GM12878 (cell line): ENCODE measurements at regions not wholly inside any gene's neighbourhood (a gene's known extent, or its start where the extent isn't known, plus 50 kb on each side); places are given as distances from the start of the nearest gene placed in this dataset.

Experiments used
- ATAC-seq: fragments of 200-7000 bp; cut with Tn5 transposase; 3 replicates; pipeline ENCODE4 v1.9.1; 2020; ENCODE audit warnings: mild to moderate bottlenecking, moderate library complexity
- BruUV-seq: library from RNA; stranded (reverse); fragments of 400-500 nt; replicated peaks from 2 replicates; lab custom pipeline; 2021; lab: Mats Ljungman, UMichigan
- CTCF ChIA-PET: fragments of 300-600 bp; sonication (Branson Sonifier 250); formaldehyde crosslinking; extraction: SDS; loops from one replicate; lab custom pipeline; 2021; ENCODE audit warnings: inconsistent platforms; lab: Yijun Ruan, JAX
- POLR2A ChIA-PET: fragments of 350-600 bp; formaldehyde crosslinking; extraction: SDS; loops from one replicate; lab custom pipeline; 2021; ENCODE audit warnings: inconsistent platforms; lab: Charles Lee
- RAD21 ChIA-PET: fragments of 300-600 bp; sonication (Branson Sonifier 250); formaldehyde crosslinking; loops from one replicate; lab custom pipeline; 2023; ENCODE audit warnings: antibody characterized with exemption; ENCODE audit not compliant: unreplicated experiment; lab: Charles Lee
- SMC1A ChIA-PET: fragments of 300-600 bp; sonication (Branson Sonifier 250); formaldehyde crosslinking; loops from one replicate; lab custom pipeline; 2023; ENCODE audit not compliant: unreplicated experiment, uncharacterized antibody; lab: Charles Lee
- DNase-seq: peaks from one replicate; pipeline ENCODE4 v3.0.0-alpha.2; 2011; ENCODE audit warnings: low read depth, low spot score
- FAIRE-seq: peaks from 3 replicates; lab custom pipeline; 2011; peaks lifted over from hg19 to GRCh38; lab: Jason Lieb, UNC
- H2AFZ ChIP-seq: 2 replicates; pipeline ENCODE4 v1.6.0; 2011; ENCODE audit warnings: low read depth, low read length, control low read depth; ENCODE audit not compliant: control insufficient read depth
- H3K27ac ChIP-seq: 2 replicates; pipeline ENCODE4 v1.5.1; 2011; ENCODE audit warnings: control low read depth; ENCODE audit not compliant: control insufficient read depth, insufficient read depth
- H3K27me3 ChIP-seq, 2 experiments: replicated peaks in 1 of 2; 2 replicates each; pipeline versions ENCODE4 v1.6.0 to v1.6.1; 2011; ENCODE audit warnings: low read length in 1 of 2; ENCODE audit not compliant: control insufficient read depth in 2 of 2, insufficient read depth in 2 of 2
- H3K36me3 ChIP-seq, 2 experiments: 2 replicates each; pipeline ENCODE4 v1.5.1; 2011; ENCODE audit warnings: low read length in 1 of 2; ENCODE audit not compliant: control insufficient read depth in 2 of 2, insufficient read depth in 2 of 2
- H3K4me1 ChIP-seq: 2 replicates; pipeline ENCODE4 v1.6.1; 2011; ENCODE audit warnings: mild to moderate bottlenecking, low read length, moderate library complexity, mixed read lengths; ENCODE audit not compliant: control insufficient read depth, insufficient read depth
- H3K4me2 ChIP-seq: 2 replicates; pipeline ENCODE4 v1.6.0; 2011; ENCODE audit warnings: control low read depth; ENCODE audit not compliant: control insufficient read depth, insufficient read depth
- H3K4me3 ChIP-seq: fragments of 200-600 bp; sonication (generic); 2 replicates; pipeline ENCODE4 v1.5.1; 2016
- H3K79me2 ChIP-seq: 2 replicates; pipeline ENCODE4 v1.6.0; 2011; ENCODE audit warnings: low read length; ENCODE audit not compliant: control insufficient read depth, insufficient read depth
- H3K9ac ChIP-seq: 2 replicates; pipeline ENCODE4 v1.8.0; 2011; ENCODE audit warnings: low read length, control low read depth, mixed read lengths; ENCODE audit not compliant: control insufficient read depth, insufficient read depth
- H3K9me3 ChIP-seq: replicated peaks from 3 replicates; pipeline ENCODE4 v1.5.1; 2011; ENCODE audit warnings: mild to moderate bottlenecking, low read length; ENCODE audit not compliant: control insufficient read depth, insufficient read depth
- H4K20me1 ChIP-seq: 2 replicates; pipeline ENCODE4 v1.6.0; 2011; ENCODE audit not compliant: control insufficient read depth, insufficient read depth
- MXI1 ChIP-seq: fragments of 150-350 bp; IDR thresholded peaks from 2 replicates; pipeline ENCODE4 v1.6.1; 2011; ENCODE audit warnings: low read depth, mild to moderate bottlenecking, inconsistent platforms, low read length, improper control_type of control experiment
- MYC ChIP-seq: IDR thresholded peaks from 2 replicates; pipeline ENCODE4 v1.6.1; 2011; ENCODE audit warnings: mild to moderate bottlenecking, low read length, moderate library complexity, inconsistent platforms; ENCODE audit not compliant: insufficient read depth, insufficient replicate concordance, insufficient read length, severe bottlenecking
- NFIC ChIP-seq: IDR thresholded peaks from 2 replicates; pipeline ENCODE4 v1.6.1; 2012; ENCODE audit warnings: low read depth, mild to moderate bottlenecking, inconsistent platforms, low read length, moderate library complexity
- RBBP5 ChIP-seq: fragments of 200-600 bp; sonication (generic); conservative IDR thresholded peaks from 2 replicates; pipeline ENCODE4 v1.6.1; 2016
- RUNX3 ChIP-seq: IDR thresholded peaks from 2 replicates; pipeline ENCODE4 v1.6.1; 2012; ENCODE audit warnings: low read length, inconsistent platforms
- WGBS: methylation state at CpG from one replicate; pipeline ENCODE4 v1.1.6; 2016; ENCODE audit warnings: low lambda C conversion rate; ENCODE audit not compliant: insufficient replicate concordance, insufficient coverage; ENCODE audit errors: missing lambda C conversion rate; 5-methylcytosine and 5-hydroxymethylcytosine counted together
- in situ Hi-C: fragments of 300-500 bp; cut with MboI; formaldehyde crosslinking; loops from 9 replicates; pipeline ENCODE4 v1.14.3; 2018; ENCODE audit warnings: mixed read lengths
- intact Hi-C: fragments of 100-400 bp; cut with micrococcal nuclease; formaldehyde crosslinking; loops from one replicate; pipeline ENCODE4 v1.14.2; 2022; ENCODE audit not compliant: unreplicated experiment
- TF ChIP-seq, protein P1 (sequence below): fragments of 450-650 bp; IDR thresholded peaks from 2 replicates; pipeline ENCODE4 v1.6.1; 2018; ENCODE audit warnings: borderline replicate concordance, mild to moderate bottlenecking; ENCODE audit not compliant: partially characterized antibody
- TF ChIP-seq, protein P2 (sequence below): IDR thresholded peaks from 2 replicates; pipeline ENCODE4 v1.6.1; 2011; ENCODE audit warnings: low read depth, mild to moderate bottlenecking, low read length, moderate library complexity, borderline replicate concordance; ENCODE audit errors: extremely low read depth
- TF ChIP-seq, protein P3 (sequence below): fragments of 450-650 bp; IDR thresholded peaks from 2 replicates; pipeline ENCODE4 v1.6.1; 2016; ENCODE audit warnings: mild to moderate bottlenecking

DNA sequence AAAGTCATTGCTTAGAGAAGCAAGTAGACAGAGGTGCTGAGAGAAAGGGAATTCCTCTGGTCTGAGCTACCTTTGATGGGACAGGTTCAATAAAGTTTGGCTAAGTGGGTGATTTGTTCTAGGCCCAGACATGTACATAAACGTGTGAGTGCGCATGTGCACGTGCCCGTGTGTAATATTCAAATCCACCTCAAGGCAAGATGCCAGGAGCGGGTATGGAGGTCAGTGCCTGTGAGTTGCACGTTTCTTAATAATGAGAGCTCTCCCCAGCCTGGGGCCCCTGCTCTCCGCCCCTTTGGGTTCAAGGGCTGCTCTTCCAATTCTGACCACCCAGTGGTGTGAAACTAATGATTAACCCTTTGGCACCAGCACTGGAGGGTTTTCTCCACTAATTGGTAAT is 53.8 kb upstream of the LMO4 start:
- Histone ChIP-seq H3K9me3 (no peaks in the 10 kb centered on the region), H3K79me2 (no peaks in the 10 kb centered on the region), H3K27ac (no peak overlapping the region), H3K4me3 (no peak overlapping the region), H3K36me3 (no peaks in the 10 kb centered on the region), H3K4me1 (no peaks in the 10 kb centered on the region), H3K4me2 (no peak overlapping the region), H2AFZ (no peak overlapping the region), H4K20me1 (no peaks in the 10 kb centered on the region), H3K27me3 (0 out of 4 replicates have a peak, but pooled peaks cover 0 to 3% of the 10 kb centered on the region in 2 experiments), H3K9ac (no peak overlapping the region)
- ChIA-PET RAD21 (no interaction called here), POLR2A (no interaction called here), SMC1A (no interaction called here), CTCF (interaction anchor here (0.7 to 0.9 kb wide), 2 partner anchors 58 to 138 kb away, joined by 3 to 4 read pairs; no protein-coding TSS in a partner anchor)
- in situ Hi-C loops (no loop called here), intact Hi-C loops (loop anchor here (5.0 kb wide), 1 partner anchor 48 kb away; no protein-coding TSS in a partner anchor)
- TF ChIP-seq RUNX3 = no peak
- no peak for TF ChIP-seq RBBP5
- TF ChIP-seq MXI1 = no peak
- TF ChIP-seq MYC = no peak
- TF ChIP-seq NFIC = no peak
- TF ChIP-seq, protein P1, sequence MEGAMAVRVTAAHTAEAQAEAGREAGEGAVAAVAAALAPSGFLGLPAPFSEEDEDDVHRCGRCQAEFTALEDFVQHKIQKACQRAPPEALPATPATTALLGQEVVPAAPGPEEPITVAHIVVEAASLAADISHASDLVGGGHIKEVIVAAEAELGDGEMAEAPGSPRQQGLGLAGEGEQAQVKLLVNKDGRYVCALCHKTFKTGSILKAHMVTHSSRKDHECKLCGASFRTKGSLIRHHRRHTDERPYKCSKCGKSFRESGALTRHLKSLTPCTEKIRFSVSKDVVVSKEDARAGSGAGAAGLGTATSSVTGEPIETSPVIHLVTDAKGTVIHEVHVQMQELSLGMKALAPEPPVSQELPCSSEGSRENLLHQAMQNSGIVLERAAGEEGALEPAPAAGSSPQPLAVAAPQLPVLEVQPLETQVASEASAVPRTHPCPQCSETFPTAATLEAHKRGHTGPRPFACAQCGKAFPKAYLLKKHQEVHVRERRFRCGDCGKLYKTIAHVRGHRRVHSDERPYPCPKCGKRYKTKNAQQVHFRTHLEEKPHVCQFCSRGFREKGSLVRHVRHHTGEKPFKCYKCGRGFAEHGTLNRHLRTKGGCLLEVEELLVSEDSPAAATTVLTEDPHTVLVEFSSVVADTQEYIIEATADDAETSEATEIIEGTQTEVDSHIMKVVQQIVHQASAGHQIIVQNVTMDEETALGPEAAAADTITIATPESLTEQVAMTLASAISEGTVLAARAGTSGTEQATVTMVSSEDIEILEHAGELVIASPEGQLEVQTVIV = no peak
- TF ChIP-seq, protein P2, sequence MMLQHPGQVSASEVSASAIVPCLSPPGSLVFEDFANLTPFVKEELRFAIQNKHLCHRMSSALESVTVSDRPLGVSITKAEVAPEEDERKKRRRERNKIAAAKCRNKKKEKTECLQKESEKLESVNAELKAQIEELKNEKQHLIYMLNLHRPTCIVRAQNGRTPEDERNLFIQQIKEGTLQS = no peak
- TF ChIP-seq, protein P3, sequence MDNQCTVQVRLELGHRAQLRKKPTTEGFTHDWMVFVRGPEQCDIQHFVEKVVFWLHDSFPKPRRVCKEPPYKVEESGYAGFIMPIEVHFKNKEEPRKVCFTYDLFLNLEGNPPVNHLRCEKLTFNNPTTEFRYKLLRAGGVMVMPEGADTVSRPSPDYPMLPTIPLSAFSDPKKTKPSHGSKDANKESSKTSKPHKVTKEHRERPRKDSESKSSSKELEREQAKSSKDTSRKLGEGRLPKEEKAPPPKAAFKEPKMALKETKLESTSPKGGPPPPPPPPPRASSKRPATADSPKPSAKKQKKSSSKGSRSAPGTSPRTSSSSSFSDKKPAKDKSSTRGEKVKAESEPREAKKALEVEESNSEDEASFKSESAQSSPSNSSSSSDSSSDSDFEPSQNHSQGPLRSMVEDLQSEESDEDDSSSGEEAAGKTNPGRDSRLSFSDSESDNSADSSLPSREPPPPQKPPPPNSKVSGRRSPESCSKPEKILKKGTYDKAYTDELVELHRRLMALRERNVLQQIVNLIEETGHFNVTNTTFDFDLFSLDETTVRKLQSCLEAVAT = no peak
- no TSS peak for BruUV-seq
- FAIRE-seq (no peak), DNase-seq (no peak), ATAC-seq (no peak)
- WGBS = 48% methylated on average over 7 of the region's 7 CpGs
